ENCODE measurements at regions not wholly inside any gene's neighbourhood (a gene's known extent, or its start where the extent isn't known, plus 50 kb on each side); places are given as distances from the start of the nearest gene placed in this dataset.

GRCh38 chr3:182460303-182460702, 333.0 kb upstream of the ATP11B start:
- no peak for DNase-seq (ENCODE audit: low read depth in 2 of 2)

- no peak for DNase-seq (ENCODE audit: low read depth in 2 of 2)
These were observed 331.2 kb upstream of the ATP11B start for GRCh38 chr3:182462152-182462551.

GRCh38 chr3:182464513-182465145, 328.7 kb upstream of the ATP11B start:
- DNase-seq (ENCODE audit: low read depth in 2 of 2) = no peak

GRCh38 chr3:182465301-182466185, 327.8 kb upstream of the ATP11B start:
- no peak for DNase-seq (ENCODE audit: low read depth in 2 of 2)

GRCh38 chr3:182469086-182469485, 324.2 kb upstream of the ATP11B start:
- no peak for DNase-seq (ENCODE audit: low read depth in 2 of 2)

- DNase-seq (ENCODE audit: low read depth in 2 of 2) = no peak
These were observed 323.1 kb upstream of the ATP11B start for GRCh38 chr3:182470187-182470586.

GRCh38 chr3:182473191-182473710, 320.1 kb upstream of the ATP11B start:
- no peak for DNase-seq (ENCODE audit: low read depth in 2 of 2)

GRCh38 chr3:182478369-182478768, 314.9 kb upstream of the ATP11B start:
- DNase-seq (ENCODE audit: low read depth in 2 of 2) = no peak

GRCh38 chr3:182479419-182480336, 313.6 kb upstream of the ATP11B start:
- DNase-seq (ENCODE audit: low read depth in 2 of 2) = no peak

GRCh38 chr3:182482705-182483104, 310.6 kb upstream of the ATP11B start:
- no peak for DNase-seq (ENCODE audit: low read depth in 2 of 2)

GRCh38 chr3:182484682-182485081, 308.6 kb upstream of the ATP11B start:
- no peak for DNase-seq (ENCODE audit: low read depth in 2 of 2)

- no peak for DNase-seq (ENCODE audit: low read depth in 2 of 2)
These were observed 308.0 kb upstream of the ATP11B start for GRCh38 chr3:182485301-182485700.

- DNase-seq (ENCODE audit: low read depth in 2 of 2) = no peak
These were observed 306.8 kb upstream of the ATP11B start for GRCh38 chr3:182486463-182486862.

- DNase-seq (ENCODE audit: low read depth in 2 of 2) = no peak
These were observed 306.2 kb upstream of the ATP11B start for GRCh38 chr3:182487143-182487542.

- no peak for DNase-seq (ENCODE audit: low read depth in 2 of 2)
These were observed 305.7 kb upstream of the ATP11B start for GRCh38 chr3:182487611-182488010.

- no peak for DNase-seq (ENCODE audit: low read depth in 2 of 2)
These were observed 302.5 kb upstream of the ATP11B start for GRCh38 chr3:182490596-182491491.

GRCh38 chr3:182491577-182491976, 301.7 kb upstream of the ATP11B start:
- DNase-seq (ENCODE audit: low read depth in 2 of 2) = no peak

- no peak for DNase-seq (ENCODE audit: low read depth in 2 of 2)
These were observed 300.8 kb upstream of the ATP11B start for GRCh38 chr3:182492536-182492935.

GRCh38 chr3:182500289-182500688, 293.0 kb upstream of the ATP11B start:
- no peak for DNase-seq (ENCODE audit: low read depth in 2 of 2)

- no peak for DNase-seq (ENCODE audit: low read depth in 2 of 2)
These were observed 291.4 kb upstream of the ATP11B start for GRCh38 chr3:182501856-182502255.

GRCh38 chr3:182503401-182503800, 289.9 kb upstream of the ATP11B start:
- no peak for DNase-seq (ENCODE audit: low read depth in 2 of 2)
